Fibroblast of skin of back (primary cell): ENCODE measurements at regions not wholly inside any gene's neighbourhood (a gene's known extent, or its start where the extent isn't known, plus 50 kb on each side); places are given as distances from the start of the nearest gene placed in this dataset.
"Not testable (repeated sequence)": the region's sequence is repeated elsewhere in the genome, so short reads cannot be mapped to it uniquely, and the experiment has no call there.

Source experiments
- DNase-seq: peaks from one replicate; pipeline ENCODE4 v3.0.0-alpha.2; 2013

DNA sequence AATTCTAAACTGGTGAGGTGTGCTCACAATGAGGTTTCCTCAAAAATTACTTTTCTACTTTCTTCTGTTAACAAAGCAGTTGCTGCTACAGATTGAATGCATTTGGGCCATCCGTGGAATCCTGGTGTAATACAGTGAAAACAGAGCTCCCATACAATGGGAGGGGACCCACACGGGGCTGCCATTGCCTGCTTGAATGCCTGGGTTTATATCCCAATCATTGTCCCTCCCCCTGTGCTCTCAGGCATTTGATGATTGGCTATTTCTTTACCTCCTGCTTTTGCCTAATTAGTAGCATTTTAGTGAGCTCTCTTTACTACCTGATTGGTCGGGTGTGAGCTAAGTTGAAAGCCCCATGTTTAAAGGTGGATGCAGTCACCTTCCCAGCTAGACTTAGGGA is 52.9 kb upstream of the CSF1 start:
- DNase-seq: not testable (repeated sequence)

DNA sequence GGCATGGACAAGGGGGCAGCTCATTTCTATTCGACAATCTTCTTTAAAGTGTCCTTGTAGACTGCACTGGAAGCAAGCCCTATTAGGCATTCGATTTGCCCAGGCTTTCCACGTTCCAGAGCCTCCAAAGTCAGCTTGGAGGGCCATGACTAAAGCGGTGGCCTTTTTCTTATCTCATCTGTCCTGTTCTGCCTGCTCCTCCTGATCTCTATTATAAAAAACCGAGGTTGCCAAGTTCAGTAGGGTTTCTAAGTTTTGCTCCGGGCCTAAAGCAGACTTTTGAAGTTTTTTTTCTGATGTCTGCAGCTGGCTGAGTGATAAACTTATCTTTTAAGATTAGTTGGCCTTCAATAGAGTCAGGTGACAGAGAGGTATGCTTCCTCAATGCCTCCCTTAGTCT is 54.7 kb upstream of the CSF1 start:
- DNase-seq: not testable (repeated sequence)

DNA sequence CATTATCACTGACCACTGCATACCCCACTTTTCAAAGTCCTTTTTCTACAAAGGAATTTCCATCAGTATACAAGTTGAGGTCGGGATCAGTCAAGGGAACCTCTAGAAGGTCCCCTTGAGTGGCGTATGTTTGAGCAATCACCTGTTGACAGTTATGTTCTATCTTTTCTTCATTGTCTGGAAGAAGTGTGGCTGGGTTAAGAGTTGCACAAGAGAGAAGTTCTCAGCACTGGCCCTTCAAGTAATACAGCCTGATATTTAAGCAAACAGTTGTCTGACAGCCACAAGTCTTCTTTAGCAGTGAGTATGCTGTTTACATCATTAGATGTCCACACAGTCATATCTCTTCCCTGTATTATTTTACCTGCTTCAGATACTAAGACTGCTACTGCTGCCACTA is 56.7 kb upstream of the CSF1 start:
- not testable (repeated sequence) for DNase-seq

DNA sequence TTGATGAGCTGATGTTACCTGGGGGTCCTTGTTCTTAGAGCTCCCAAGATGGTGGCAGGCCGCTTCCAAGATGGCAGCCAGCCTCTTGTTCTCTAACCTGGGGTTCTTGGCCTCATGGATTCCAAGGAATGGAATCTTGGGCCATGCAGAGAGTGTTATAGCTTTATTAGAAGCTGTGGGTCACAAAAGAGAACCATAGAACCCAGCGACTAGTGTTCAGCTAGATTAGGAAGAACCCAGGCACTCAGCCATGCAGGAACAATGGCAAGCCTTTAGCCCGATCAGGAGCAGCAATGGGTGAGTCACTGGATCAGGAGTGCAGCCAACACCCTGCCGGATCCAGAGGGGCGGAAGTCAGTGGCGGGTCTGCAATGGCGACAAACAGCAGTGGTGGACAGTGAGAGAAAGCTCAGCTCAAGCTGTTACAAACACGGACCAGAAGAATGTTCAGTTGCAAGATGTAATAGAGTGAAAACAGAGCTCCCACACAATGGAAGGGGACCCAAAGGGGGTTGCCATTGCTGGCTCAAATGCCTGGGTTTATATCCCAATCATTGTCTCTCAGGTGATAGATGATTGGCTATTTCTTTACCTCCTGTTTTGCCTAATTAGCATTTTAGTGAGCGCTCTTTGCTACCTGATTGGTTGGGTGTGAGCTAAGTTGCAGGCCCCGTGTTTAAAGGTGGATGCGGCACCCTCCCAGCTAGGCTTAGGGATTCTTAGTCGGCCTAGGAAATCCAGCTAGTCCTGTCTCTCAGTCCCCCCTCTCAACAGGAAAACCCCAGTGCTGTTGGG is 58.2 kb upstream of the CSF1 start:
- peak; percentile 50 for DNase-seq

DNA sequence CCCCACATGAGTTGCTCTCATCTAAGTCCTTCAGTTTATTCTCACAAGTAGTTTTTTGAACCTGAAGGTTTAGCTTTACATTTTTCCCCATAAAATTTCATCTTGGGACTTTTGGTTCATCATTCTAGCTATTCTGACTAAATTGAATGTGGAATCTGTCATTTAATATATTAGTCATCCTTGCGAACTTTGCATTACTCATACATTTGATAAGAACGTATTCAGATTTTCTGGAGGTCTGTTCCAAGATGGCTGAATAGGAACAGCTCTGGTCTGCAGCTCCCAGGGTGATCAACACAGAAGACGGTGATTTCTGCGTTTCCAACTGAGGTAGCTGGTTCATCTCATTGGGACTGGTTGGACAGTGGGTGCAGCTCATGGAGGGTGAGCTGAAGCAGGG is 59.8 kb upstream of the CSF1 start:
- DNase-seq: peak; percentile 50

DNA sequence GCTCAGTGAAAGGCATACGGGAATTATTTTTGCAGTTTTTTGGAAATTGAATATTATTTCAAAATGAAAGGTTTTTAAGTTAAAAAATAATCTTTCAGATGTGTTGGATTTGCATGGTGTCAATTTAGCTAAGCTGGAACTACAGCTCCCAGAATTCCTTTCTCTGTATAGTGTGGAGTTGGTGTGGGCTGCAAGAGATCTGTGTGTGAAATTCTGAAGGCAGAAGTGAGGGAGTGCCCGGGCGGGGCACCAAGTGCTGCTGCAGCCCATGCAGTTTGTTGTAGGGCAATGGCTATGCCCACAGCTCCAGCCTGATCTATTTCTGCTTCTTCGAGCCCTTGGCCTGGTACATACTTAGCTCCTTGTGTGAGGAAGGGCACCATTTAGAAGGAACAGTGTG is 60.5 kb upstream of the CSF1 start:
- DNase-seq: no peak

DNA sequence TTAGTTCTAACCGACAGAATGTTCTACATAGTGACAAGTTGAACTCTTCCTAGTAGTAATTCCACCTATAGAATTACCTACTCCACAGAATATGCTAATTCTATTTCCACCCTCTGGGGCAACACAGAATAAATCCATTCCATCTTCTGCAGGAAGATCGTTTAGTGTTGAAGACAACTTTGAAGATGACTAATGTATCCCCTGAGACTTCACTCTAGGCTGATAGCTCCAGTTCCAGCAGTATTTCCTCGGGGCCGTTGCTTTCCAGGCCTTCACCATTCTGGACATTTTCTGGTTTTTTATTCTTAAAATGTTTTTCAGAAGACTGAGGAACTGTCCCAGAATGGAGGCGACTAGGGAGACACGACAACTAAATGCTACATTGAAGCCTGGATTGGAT is 61.0 kb upstream of the CSF1 start:
- DNase-seq: peak; percentile 57

DNA sequence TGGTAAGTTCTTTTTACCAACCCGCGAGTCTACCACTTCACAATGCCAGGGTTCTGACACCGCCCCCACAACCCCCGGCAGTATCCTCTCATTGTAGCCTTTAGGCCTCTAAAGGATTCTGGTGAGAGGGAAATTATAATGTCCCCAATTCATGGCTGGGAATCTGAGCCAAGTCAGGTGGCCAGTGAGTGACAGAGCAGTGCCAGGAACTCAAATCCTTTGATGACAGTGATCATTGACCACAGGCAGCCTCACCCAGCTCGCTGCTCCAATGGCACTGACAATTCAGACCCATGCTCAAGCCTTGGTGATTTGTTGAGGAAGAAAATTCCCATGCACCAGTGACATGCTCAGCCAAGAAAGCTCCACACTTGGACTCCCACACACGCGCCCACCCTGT is 63.4 kb upstream of the CSF1 start:
- DNase-seq: no peak

DNA sequence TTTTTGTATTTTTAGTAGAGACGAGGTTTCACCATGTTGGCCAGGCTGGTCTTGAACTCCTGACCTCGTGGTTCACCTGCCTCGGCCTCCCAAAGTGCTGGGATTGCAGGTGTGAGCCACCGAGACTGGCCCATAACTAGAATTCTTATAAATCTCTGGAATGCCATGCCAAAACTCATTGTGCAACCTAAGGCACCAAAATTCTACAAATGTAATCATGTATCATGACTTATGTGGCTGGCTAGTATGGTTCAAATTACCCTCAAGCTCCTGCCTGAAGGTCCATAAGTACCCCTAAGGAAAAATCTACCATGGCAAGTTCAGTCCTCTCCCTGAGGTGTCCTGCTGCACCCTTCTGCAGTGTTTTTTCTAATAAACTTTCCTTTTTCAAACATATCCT is 63.8 kb upstream of the CSF1 start:
- no peak for DNase-seq

DNA sequence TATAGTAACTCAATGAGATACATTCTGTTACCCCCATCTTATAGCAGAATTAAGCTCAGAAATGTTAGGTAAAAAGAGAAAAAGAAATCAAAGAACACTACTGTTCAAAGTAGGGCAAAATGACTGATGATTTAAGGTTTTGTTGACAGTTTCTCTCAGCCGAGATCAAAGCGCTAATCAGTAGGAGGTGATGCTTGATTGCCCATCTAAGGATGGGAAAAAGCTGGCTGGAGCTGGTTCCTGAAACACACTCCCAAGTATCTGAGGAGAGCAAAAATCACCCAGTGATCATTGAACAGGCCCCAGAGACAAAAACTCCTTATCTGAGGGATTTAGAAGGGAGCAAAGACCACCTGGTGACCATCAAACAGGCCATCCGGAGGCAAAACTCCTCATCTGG is 64.5 kb upstream of the CSF1 start:
- DNase-seq: no peak

DNA sequence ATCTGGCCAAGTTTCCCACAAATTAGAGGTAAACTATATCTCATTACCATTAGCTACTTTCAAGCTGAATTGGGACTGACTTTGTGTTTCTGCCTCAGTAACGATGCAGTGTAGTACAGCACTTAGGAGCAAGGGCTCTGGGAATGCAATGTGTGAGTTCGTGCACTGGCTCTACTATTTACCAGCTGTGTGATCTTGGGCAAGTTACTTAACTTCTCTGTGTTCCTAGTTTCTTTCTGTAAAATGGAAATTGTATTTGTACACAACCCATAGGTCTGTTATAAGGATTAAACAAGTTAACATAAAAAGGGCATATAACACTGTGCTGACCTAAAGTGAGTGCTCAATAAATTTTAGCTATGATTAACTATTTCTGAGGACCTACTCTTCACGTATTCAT is 65.0 kb upstream of the CSF1 start:
- DNase-seq: no peak

DNA sequence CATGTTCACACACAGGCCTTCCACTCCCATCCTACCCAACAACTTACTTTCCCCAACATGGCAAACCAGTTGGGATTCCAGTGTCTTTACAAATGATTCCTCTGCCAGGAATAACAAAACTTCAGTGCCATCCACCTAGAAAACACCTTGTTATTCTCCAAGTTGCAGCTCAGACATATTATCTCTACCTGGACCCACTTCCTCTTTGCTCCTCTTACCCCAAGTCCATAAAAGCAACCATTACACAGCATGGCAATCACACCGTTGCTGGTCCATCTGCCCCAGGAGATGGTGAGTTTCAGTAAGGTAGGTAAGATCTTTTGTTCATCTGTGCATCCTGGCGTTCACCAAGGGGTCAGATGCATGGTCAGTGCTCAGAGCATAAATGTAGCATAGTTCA is 66.0 kb upstream of the CSF1 start:
- no peak for DNase-seq

DNA sequence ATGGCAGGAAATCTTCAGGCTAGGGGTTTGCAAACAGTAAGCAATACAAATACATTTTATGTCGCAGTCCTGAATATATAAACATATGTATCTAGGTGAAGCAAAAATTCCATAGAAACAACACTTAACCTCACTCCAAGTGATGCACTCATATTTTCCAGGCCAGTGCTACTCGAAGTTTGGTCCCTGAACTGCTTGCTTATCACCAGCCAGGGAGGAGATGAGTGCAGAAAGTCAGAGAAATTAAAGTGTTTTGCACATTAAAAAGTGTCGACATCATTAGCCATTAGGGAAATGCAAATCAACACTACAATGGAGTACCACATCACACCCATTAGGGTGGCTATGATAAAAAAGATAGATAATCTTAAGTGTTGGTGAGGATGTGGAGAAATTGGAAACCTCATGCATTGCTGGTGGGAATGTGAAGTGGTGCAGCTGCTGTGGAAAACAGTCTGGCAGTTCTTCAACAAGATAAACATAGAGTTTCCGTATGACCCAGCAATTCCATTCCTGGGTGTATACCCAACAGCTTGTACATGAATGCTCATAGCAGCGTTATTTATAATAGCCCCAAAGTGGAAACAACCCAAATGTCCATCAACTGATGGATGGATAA is 70.5 kb upstream of the CSF1 start:
- no peak for DNase-seq

DNA sequence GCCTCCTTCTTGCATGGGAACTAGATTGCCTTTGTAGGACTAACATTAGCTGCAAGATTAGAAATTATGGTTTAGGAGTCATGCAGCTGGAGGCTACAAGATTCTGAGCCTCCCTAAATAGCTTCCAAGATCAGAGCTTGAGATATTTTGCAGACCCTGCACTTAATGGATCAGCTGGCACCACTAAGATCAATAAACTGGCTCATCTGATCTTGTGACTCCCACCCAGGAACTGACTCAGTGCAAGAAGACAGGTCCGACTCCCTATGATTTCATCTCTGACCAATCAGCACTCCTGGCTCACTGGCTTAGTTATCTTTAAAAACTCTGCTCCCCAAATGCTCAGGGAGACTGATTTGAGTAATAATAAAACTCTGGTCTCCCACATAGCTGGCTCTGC is 71.4 kb upstream of the CSF1 start:
- not testable (repeated sequence) for DNase-seq

DNA sequence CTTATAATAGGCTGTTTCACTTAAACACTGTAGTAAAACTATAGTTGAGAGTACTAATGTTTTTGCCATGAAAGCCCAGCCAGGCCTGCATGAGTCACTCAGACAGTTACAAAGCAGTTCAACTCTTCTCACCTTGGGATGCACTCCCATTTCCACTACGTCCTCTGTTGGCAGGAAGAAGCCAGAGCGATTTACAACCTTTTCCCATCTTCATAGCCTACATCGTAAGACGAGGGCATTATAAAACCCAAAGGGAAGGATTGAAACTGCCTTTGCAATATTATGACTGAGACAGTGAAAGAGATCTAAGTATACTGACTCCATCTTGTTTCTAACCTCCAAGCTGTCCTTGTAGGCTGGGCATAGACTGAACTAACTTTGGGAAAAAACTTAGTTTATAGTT is 71.8 kb upstream of the CSF1 start:
- no peak for DNase-seq

DNA sequence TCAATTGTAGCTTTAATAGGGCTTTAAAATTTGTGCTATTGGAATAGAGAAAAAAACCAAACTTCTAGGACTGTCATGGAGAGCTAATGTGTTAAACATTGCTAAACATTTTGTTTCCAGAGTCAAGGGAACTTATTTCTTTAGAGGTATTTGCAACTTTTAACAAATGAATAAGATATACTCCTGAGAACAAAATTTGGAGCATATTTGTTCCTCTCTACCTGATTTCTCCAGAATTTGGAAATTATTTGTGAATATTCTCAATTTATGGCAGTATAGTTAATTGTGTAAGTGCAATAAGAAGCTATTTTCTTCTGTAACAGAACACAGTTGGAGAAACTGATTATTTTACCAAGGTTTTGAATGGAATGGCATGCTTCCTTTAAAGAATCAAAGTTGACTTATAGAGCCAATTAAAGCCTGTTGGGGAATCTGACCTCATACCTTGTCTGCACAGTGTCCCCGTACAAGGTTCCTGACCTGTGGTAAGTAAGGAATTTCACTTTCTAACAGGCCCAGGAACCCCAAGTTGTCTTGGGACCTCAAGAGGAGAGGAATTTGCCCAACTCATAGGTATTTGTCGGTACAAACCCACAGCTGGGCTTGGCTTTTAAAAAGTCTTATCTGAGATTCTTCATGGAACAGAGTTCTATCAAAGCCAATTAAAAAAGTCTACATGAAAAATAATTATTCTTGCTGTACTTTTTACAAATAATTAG is 72.6 kb upstream of the CSF1 start:
- no peak for DNase-seq

DNA sequence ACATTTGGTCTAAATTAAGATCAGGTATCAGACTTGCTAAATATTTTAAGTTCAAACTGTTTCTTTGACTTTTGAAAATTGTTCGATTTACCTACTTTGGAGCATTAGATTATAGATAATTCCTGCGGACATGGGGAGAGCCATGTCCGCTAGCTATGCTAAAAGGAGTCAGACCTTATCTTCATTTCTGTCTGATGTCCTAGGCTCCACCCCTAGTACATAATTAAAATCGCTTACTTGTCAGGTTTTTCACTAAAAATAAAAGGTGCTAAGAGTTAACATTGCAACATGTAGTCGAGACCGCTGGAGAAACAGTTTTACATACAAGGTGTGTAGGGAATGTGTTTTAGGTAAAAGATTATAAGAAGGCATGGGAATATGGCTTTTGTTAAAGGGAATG is 71.9 kb upstream of the EPS8L3 start:
- DNase-seq: not testable (repeated sequence)

DNA sequence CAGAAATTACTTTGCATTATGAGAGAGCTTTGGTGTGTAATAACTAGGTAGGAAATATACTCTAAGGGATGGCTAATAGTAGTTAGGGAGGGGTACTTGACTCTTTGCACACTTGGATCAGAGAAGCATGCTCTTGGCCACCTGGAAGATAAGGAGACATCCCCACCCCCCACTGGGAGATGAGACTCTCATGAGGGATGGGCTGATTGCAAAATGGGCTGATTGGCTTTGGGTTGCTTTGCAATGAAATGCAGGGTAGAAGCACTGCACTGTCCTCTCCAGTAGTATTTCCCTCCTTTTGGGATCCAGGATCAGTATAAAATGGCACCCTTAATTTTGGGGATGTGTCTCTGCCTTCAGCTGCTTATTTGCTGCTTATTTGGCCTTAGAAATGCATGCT is 71.2 kb upstream of the EPS8L3 start:
- no peak for DNase-seq

DNA sequence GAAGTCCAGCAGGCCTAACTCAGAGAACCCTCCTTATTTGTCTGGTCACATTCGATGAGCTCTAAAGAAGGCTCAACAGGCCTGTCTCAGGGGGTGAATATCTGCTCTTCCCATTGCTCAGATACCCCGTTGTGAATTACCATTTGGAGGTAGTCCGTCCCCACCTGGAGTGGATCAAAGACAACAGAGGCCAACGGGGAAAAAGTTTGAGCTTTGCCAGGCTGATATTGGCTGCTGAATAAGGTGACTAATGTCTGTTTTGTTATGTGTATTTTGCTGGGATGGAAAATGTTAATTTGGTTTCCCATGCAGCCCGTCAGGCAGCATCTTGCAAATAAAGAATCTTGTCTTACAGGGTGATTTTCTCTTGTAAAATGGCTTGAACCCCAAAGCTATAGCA is 69.2 kb upstream of the EPS8L3 start:
- DNase-seq: no peak

DNA sequence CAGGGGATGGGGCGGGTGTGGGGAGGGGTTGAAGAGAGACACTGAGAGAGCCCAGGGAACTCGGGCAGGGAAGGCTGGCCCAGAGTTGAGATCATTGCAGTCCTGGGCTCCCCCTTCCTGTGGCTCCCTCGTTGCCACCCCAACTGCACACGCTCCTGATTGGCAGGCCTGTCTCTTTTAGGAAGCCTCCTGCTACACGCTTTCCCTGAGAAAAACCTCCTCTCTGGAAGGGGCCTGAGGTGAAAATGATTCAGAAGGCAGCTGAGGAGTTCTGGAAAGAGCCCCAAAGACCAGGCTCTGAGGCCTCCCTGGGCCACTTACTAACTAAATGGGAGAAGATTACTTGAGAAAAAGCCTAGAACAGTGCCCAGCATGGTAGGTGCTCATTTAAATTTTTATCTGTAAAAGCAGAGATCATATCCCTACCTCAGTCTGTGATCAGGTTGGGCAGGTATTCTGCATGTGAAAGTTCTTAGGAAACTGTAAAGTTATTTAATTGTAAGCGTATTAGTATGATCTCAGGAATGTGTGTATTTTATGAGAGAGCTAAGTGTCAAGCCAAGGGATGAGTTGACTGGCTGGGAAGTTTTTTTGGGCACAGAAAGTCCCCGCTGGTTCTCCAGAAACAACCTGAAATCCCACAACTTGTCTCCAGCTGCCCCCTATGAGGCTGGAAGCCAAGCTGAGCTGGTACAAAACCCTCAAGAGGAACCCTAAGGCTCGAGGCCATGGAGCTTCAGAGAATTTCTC is 65.2 kb upstream of the EPS8L3 start:
- no peak for DNase-seq

DNA sequence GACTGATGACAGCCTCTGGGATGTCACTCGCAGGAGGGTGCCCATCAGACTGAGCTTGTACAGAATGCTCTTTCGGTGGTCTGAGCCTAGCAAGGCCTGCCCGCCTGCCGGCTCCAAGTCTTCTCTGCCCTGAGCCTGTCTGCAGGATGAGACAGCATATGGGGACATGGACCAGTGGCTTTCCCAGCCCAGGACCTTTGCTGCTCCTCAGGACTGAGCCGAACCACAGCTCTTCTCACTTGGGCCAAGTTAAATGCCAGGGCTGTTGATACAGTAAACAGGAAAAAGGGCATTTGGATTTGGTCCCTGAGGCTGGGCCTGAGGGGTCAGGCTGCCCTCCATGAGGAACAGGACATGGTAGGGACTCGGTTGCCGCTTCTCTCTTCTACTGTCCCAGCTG is 64.3 kb upstream of the EPS8L3 start:
- no peak for DNase-seq

DNA sequence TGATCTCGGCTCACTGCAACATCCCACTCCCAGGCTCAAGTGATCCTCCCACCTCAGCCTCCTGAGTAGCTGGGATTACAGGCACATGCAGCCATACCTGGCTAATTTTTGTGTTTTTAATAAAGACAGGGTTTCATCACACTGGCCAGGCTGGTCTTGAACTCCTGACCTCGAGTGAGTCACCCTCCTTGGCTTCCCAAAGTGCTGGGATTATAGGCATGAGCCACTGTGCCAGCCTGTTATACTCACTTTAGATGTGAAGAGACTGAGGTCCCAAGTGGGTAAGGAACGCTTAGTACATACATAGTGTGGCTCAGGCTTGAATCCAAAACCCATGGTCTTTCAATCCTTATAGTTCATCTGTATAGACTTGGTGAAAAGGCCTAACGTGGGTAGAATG is 63.7 kb upstream of the EPS8L3 start:
- no peak for DNase-seq

DNA sequence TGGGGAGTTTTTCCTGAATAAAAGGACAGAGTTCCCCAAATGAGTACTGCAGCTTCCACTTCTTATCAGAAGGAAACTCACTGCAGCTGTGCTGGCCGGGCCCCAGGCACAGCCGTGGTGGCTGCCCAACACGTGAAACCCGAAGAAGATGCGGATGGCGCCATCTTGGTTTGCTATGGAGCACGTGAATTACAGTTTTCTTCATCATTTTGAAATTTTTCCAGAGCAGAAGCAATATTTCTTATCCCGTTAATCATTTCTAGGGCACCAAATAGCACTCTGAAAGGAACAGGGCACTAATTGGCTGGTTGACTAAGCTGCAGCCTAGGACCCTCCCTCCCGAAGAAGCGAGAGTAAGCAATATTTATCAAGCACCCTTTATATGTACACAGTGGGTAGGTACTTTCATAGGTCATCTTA is 63.2 kb upstream of the EPS8L3 start:
- DNase-seq: no peak
